ENCODE measurements at regions not wholly inside any gene's neighbourhood (a gene's known extent, or its start where the extent isn't known, plus 50 kb on each side); places are given as distances from the start of the nearest gene placed in this dataset.

DNA sequence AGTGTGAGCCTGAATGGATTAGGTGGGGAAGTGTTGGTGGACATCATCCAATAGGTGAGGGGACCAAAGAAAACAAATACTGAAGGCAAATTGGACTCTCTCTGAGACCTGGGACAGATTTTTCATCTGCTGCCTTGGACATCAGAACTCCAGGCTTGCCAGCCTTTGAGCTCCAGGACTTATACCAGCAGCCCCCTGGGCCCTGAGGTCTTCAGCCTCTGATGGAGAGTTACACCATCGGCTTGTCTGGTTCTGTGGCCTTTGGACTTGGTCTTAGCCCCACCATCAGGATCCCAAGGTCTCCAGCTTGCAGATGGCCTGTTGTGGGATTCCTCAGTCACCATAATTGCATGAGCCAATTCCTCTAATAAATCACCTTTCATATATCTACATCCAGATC, 80.8 kb upstream of the SLC8A3 start:
- no peaks in the 10 kb centered on the region for H3K9me3 ChIP-seq
- peaks cover 3% of the 10 kb centered on the region for H3K27me3 ChIP-seq
- H3K36me3 ChIP-seq = no peaks in the 10 kb centered on the region
- H3K27ac ChIP-seq = no peak overlapping the region
- TF ChIP-seq, protein P1, sequence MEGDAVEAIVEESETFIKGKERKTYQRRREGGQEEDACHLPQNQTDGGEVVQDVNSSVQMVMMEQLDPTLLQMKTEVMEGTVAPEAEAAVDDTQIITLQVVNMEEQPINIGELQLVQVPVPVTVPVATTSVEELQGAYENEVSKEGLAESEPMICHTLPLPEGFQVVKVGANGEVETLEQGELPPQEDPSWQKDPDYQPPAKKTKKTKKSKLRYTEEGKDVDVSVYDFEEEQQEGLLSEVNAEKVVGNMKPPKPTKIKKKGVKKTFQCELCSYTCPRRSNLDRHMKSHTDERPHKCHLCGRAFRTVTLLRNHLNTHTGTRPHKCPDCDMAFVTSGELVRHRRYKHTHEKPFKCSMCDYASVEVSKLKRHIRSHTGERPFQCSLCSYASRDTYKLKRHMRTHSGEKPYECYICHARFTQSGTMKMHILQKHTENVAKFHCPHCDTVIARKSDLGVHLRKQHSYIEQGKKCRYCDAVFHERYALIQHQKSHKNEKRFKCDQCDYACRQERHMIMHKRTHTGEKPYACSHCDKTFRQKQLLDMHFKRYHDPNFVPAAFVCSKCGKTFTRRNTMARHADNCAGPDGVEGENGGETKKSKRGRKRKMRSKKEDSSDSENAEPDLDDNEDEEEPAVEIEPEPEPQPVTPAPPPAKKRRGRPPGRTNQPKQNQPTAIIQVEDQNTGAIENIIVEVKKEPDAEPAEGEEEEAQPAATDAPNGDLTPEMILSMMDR (IDR thresholded peaks at IDR 0.05) = no peak
- H3K4me3 ChIP-seq (ENCODE audit: low read depth in 1 of 2, low read length in 1 of 2) = no peak overlapping the region
- no peaks in the 10 kb centered on the region for H3K4me1 ChIP-seq (ENCODE audit: control insufficient read depth in 1 of 2, insufficient read depth in 1 of 2, low read depth in 1 of 2, low read length in 1 of 2)

DNA sequence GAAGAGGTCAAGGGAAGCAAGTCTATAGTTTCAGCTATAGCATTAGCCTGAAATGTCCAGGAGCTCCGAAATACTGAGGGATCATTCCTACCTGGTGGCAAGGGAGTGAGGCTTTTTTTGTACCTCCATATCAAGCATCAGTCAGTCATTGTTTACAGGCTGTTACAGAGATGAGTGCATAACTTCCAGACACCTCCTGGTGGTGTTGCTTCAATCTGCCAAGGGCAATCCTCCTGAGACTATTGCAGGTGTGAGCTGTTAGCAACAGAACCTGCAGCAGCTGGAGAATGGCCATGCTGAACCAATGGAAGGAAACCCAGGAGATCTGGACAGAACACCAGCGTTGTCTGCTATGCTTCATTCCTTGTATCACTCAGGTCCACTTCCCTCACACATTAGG, 80.0 kb upstream of the SLC8A3 start:
- peaks cover 3% of the 10 kb centered on the region for H3K27me3 ChIP-seq
- TF ChIP-seq, protein P1 (IDR thresholded peaks at IDR 0.05) = no peak
- H3K4me3 ChIP-seq (ENCODE audit: low read depth in 1 of 2, low read length in 1 of 2) = no peak overlapping the region

DNA sequence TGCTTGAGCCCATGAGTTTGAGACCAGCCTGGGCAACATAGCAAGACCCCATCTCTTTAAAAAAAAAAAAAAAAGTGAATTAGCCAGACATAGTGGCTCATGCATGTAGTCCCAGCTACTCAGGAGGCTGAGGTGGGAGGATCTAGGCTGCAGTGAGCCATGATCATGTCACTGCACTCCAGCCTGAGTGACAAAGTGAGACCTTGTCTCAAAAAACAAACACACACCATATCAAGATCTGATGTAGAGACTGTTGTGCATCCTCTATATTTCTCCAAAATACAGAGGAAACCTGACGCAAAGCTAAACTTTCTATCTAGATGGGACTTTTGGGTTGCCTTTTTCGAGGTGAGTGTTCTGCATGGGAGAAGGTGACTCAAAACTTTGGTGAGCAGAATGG, 77.4 kb upstream of the SLC8A3 start:
- no peaks in the 10 kb centered on the region for H3K4me1 ChIP-seq (ENCODE audit: control insufficient read depth in 1 of 2, insufficient read depth in 1 of 2, low read depth in 1 of 2, low read length in 1 of 2)
- H3K27me3 ChIP-seq = peaks cover 3% of the 10 kb centered on the region
- TF ChIP-seq, protein P1 (IDR thresholded peaks at IDR 0.05) = no peak
- no peak overlapping the region for H3K4me3 ChIP-seq (ENCODE audit: low read depth in 1 of 2, low read length in 1 of 2)
- H3K27ac ChIP-seq = no peak overlapping the region
- H3K9me3 ChIP-seq = no peaks in the 10 kb centered on the region
- H3K36me3 ChIP-seq = no peaks in the 10 kb centered on the region

More for the DNA sequence above, 80.0 kb upstream of the SLC8A3 start:
- no peaks in the 10 kb centered on the region for H3K9me3 ChIP-seq
- H3K27ac ChIP-seq = no peak overlapping the region
- H3K4me1 ChIP-seq (ENCODE audit: control insufficient read depth in 1 of 2, insufficient read depth in 1 of 2, low read depth in 1 of 2, low read length in 1 of 2) = no peaks in the 10 kb centered on the region
- no peaks in the 10 kb centered on the region for H3K36me3 ChIP-seq

DNA sequence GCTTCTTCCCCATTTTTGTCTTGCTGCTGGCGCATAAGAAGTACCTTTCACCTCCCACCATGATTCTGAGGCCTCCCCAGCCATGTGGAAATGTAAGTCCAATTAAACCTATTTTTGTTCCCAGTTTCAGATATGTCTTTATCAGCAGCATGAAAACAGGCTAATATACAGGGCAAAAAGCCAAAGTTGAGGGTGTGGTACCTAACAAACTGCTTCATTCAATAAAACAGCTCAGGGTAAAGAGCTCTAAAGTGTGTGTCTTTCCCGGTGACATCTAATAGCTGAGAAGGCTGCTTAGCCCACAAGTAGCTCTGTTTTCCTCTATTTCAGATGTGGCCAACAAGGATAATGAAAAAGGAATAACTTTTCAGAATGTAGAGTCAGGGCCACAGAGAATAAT, 76.7 kb upstream of the SLC8A3 start:
- no peaks in the 10 kb centered on the region for H3K9me3 ChIP-seq
- no peak overlapping the region for H3K4me3 ChIP-seq (ENCODE audit: low read depth in 1 of 2, low read length in 1 of 2)
- H3K27ac ChIP-seq = no peak overlapping the region
- H3K4me1 ChIP-seq (ENCODE audit: control insufficient read depth in 1 of 2, insufficient read depth in 1 of 2, low read depth in 1 of 2, low read length in 1 of 2) = no peaks in the 10 kb centered on the region
- H3K27me3 ChIP-seq = peaks cover 3% of the 10 kb centered on the region
- TF ChIP-seq, protein P1 (IDR thresholded peaks at IDR 0.05) = no peak
- no peaks in the 10 kb centered on the region for H3K36me3 ChIP-seq

DNA sequence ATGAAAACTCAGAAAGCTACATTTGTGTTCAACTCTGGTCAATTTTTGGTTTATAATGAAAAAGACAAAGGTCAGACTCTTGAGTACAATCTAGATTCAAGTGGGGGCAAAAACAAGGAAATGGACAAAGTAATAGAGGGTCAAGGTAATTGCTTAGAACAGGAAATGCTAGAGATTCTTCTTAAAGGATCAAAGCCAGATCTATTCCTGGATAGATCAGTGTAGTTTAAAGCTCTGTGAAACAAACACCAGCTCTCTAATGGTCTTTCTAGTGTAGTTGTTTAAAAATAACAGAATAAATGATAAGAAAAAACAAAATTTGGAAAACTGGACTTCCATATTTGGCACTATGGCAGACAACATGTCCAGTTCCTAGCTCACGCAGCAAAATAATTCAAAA, 70.7 kb upstream of the SLC8A3 start:
- Histone ChIP-seq H3K27ac (no peak overlapping the region), H3K4me3 (ENCODE audit: low read depth in 1 of 2, low read length in 1 of 2) (no peak overlapping the region), H3K27me3 (peaks cover 43% of the 10 kb centered on the region), H3K36me3 (no peaks in the 10 kb centered on the region), H3K9me3 (no peaks in the 10 kb centered on the region), H3K4me1 (ENCODE audit: control insufficient read depth in 1 of 2, insufficient read depth in 1 of 2, low read depth in 1 of 2, low read length in 1 of 2) (peaks cover 0 to 2% of the 10 kb centered on the region in 2 experiments)
- TF ChIP-seq, protein P1 (IDR thresholded peaks at IDR 0.05) = no peak

DNA sequence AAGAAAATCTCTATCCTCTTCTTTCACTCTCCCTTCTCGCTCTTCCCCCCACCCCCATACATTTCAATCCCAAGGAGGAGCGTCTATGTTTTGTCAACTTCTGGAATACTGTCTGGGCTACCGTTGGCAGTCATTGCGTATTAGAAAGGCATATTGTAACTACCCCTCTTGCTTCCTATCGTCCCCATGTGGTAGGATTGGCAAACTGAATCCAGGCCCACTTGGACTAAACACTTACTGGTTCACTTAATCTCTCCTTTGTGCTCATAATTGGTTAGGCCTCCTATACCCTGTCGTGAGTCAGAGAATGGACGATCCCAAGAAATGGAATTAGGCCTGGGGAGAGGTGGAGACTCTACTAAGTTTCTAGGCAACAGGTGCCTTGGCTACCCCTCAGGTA, 68.8 kb upstream of the SLC8A3 start:
- H3K36me3 ChIP-seq = no peaks in the 10 kb centered on the region
- no peaks in the 10 kb centered on the region for H3K9me3 ChIP-seq
- no peak overlapping the region for H3K27ac ChIP-seq
- H3K4me1 ChIP-seq (ENCODE audit: control insufficient read depth in 1 of 2, insufficient read depth in 1 of 2, low read depth in 1 of 2, low read length in 1 of 2) = peaks cover 0 to 2% of the 10 kb centered on the region in 2 experiments
- TF ChIP-seq, protein P1 (IDR thresholded peaks at IDR 0.05) = no peak
- peaks cover 62% of the 10 kb centered on the region for H3K27me3 ChIP-seq
- H3K4me3 ChIP-seq (ENCODE audit: low read depth in 1 of 2, low read length in 1 of 2) = no peak overlapping the region
